ENCODE measurements at regions not wholly inside any gene's neighbourhood (a gene's known extent, or its start where the extent isn't known, plus 50 kb on each side); places are given as distances from the start of the nearest gene placed in this dataset.

DNA sequence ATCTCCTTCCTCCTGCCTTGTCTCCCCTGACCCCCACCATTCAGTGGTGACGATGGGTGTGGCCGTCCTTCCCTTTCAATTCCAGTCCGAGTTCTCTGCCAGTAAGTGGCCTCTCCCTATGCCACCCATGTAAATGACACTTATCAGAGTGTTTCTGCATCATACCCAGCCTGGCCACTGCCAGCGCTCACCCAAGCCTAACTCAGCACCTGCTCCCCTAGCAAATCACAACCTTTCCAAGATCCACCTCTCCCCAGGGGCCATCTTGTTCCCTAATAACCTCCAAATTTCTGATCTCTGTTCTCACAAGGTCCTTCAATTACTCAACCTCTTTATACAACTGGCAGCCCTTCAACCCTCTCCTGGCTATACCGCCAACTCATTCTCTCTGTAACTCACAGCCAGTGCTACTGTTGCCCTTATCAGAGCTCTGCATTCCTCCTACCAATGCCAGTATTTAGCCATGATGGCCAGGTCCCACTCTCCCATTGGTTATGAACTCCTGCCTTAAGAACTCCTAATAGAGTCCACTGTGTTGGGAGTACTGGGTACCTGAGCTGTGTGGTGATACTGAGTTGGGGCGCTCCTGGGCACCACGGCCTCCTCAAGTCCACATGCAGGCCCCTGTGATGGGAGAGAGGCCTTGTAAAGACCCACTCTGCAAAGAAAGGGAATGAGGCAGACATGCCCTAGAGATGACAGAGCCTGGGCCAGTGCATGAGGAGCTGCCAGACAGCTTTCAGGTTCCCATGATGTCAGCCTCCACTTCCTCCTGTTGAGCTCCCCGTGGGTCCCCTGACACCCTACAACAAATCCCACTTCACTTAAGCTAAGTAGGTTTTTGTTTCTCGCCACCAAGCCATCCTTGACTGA lies 187.4 kb upstream of the RREB1 start:
- TF ChIP-seq, protein P1, sequence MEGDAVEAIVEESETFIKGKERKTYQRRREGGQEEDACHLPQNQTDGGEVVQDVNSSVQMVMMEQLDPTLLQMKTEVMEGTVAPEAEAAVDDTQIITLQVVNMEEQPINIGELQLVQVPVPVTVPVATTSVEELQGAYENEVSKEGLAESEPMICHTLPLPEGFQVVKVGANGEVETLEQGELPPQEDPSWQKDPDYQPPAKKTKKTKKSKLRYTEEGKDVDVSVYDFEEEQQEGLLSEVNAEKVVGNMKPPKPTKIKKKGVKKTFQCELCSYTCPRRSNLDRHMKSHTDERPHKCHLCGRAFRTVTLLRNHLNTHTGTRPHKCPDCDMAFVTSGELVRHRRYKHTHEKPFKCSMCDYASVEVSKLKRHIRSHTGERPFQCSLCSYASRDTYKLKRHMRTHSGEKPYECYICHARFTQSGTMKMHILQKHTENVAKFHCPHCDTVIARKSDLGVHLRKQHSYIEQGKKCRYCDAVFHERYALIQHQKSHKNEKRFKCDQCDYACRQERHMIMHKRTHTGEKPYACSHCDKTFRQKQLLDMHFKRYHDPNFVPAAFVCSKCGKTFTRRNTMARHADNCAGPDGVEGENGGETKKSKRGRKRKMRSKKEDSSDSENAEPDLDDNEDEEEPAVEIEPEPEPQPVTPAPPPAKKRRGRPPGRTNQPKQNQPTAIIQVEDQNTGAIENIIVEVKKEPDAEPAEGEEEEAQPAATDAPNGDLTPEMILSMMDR (IDR thresholded peaks at IDR 0.05; ENCODE audit: borderline replicate concordance, control extremely low read depth, extremely low read depth, insufficient read depth, missing control alignments), result no peak
- no peak for DNase-seq (ENCODE audit: low spot score)
- in situ Hi-C loops (cut with MboI; ENCODE audit: low sequenced_read_pairs, unreplicated experiment), result no loop called here

DNA sequence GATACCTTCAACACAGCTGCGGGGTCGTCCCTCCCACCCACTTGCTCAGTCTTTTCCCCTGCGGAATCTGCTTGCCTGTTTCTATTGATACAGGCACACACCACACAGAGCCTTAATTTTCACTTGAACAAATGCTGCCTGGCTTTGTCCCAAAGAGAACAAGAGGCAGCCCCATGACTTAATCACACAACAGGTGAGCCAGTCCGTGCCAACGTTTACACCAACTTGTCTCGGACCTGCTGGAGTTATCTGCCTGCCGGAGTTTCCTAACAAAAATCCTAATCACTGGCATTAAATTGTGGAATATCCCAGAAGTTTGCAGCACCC lies 186.8 kb upstream of the RREB1 start:
- in situ Hi-C loops (cut with MboI; ENCODE audit: low sequenced_read_pairs, unreplicated experiment), result no loop called here
- DNase-seq (ENCODE audit: low spot score), result no peak
- TF ChIP-seq, protein P1 (IDR thresholded peaks at IDR 0.05; ENCODE audit: borderline replicate concordance, control extremely low read depth, extremely low read depth, insufficient read depth, missing control alignments), result no peak

DNA sequence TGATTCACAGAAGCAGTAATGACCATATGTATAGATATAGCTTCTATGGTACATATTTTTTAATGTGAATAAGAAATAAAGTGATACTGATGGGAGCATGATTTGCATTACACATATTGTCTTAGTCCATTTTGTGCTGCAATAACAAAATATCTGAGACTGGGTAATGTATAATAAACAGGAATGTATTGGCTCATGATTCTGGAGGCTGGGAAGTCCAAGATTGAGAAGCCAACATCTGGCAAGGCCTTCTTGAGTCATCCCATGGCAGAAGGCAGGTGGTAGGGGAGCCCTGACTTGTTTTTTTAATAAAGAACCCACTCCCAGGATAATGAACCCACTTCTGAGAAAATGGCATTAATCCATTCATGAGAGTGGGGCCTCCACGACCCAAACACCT lies 185.6 kb upstream of the RREB1 start:
- DNase-seq (ENCODE audit: low spot score), result no peak
- in situ Hi-C loops (cut with MboI; ENCODE audit: low sequenced_read_pairs, unreplicated experiment), result no loop called here
- TF ChIP-seq, protein P1 (IDR thresholded peaks at IDR 0.05; ENCODE audit: borderline replicate concordance, control extremely low read depth, extremely low read depth, insufficient read depth, missing control alignments), result no peak

DNA sequence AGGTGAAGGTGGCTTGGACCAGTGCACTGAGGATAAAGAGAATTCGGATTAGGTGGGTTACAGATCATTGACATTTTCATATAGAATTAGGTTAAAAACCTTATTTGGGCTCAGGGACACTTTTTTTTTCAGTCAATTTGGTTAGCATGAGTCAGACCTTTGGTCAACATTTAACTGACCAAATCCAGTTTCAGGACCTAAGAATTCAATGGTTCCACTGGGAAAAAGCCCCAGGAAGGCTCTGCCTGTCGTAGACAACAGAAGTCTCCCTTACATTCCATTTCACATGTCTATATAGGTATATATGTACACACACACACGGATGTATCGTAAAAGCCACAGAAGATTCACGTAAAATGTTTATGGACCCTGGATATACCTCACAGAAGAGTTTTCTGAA lies 184.2 kb upstream of the RREB1 start:
- no peak for DNase-seq (ENCODE audit: low spot score)
- TF ChIP-seq, protein P1 (IDR thresholded peaks at IDR 0.05; ENCODE audit: borderline replicate concordance, control extremely low read depth, extremely low read depth, insufficient read depth, missing control alignments), result no peak
- in situ Hi-C loops (cut with MboI; ENCODE audit: low sequenced_read_pairs, unreplicated experiment), result no loop called here

DNA sequence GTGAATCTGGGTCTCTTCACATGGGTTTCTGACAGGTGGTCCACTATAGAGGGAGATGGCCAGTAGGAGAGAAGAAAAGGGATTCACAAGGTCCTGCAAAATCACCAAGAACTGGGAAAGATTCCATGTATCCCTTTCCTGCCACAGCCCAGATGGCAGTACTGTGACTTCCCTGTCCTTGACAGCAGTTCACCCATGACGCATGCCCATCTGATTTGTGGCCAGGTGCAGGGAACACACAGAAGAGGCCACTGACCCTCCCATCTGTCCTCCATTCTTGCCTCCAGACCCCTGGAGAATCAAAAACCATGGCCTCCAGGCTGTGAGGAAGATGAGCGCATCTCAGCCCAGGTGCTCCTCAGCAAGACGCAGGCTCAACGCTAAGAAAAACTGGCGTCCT lies 183.1 kb upstream of the RREB1 start:
- TF ChIP-seq, protein P1 (IDR thresholded peaks at IDR 0.05; ENCODE audit: borderline replicate concordance, control extremely low read depth, extremely low read depth, insufficient read depth, missing control alignments), result no peak
- in situ Hi-C loops (cut with MboI; ENCODE audit: low sequenced_read_pairs, unreplicated experiment), result no loop called here
- no peak for DNase-seq (ENCODE audit: low spot score)

DNA sequence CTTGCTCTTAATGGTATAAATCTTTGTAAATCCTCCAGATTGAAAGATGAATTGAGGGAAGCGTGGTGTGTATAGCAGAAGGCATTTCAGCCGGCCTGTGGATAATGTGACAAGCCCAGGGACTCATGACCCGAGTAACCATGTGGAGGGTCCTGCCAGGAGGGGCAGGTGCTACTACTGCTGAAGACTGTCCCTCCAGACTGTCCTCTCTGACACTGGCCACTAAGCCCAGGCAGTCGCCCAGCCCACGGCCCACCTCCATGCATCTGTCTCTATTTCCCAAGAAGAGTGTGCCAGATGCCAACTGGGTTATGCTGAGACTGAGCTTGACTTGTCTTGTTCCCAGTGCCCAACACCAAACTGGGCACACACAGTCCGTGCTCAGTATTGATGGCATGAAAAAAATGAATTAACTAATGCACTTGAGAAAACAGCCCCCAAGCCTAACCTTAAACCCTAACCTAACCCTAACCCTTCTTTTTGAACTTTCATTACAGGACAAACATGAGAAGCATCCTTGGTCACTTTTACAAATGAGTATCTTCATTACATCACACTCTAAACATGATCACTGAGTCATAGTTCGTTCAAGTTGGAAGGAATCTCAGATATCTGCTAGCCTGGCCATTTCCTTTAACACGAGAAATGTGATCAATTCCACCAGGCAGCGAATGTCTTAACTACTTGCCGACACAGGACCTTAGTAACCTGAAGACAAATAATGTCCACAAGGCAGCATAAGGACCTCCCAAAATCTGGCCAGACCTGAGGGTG lies 182.2 kb upstream of the RREB1 start:
- in situ Hi-C loops (cut with MboI; ENCODE audit: low sequenced_read_pairs, unreplicated experiment), result no loop called here
- no peak for DNase-seq (ENCODE audit: low spot score)
- TF ChIP-seq, protein P1 (IDR thresholded peaks at IDR 0.05; ENCODE audit: borderline replicate concordance, control extremely low read depth, extremely low read depth, insufficient read depth, missing control alignments), result no peak

All from GM13976 (cell line).